Hematopoietic multipotent progenitor cell treated with erythropoietin and hydrocortisone succinate and interleukin-3 and kit ligand, for 4 days (in vitro differentiated cells): ENCODE measurements at regions not wholly inside any gene's neighbourhood (a gene's known extent, or its start where the extent isn't known, plus 50 kb on each side); places are given as distances from the start of the nearest gene placed in this dataset.

ENCODE experiments used
- DNase-seq: peaks from one replicate; pipeline ENCODE4 v3.0.0-alpha.2; 2015

DNA sequence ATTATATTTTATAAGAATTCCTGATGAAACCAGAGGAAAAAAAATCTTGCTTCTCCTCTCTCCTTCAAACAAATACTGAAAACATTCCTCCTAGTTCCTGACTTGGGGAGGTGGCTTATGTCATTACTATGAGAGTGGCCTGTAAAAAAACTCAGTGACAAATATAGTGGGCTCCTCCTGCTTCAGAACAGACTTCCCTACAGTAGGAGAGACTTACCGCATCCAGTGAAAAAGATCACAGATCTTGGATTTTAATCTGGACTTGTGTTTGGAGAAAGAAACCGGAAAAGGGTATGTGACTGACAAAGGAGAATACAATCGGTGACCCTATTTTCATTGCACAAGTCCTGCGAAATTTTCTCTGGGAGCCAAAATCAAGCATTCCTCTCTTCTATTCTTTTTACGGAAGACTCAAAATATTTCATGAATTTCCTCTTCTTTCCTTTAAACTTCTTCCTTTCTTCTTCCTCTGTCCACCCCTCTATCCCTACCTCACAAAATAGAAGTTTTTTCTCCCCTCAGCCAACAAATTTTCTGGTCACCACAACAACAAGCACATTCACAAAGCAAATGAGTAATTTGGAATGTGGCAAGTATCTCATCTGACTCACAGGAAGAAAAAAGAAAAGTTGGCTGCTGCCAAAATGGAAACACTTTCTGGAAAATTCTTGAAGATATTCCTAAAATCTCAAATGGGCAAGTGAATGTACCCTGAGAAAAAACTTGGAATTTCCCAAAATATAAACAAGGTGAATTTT lies 185.1 kb upstream of the CDKN3 start:
- DNase-seq: no peak

DNA sequence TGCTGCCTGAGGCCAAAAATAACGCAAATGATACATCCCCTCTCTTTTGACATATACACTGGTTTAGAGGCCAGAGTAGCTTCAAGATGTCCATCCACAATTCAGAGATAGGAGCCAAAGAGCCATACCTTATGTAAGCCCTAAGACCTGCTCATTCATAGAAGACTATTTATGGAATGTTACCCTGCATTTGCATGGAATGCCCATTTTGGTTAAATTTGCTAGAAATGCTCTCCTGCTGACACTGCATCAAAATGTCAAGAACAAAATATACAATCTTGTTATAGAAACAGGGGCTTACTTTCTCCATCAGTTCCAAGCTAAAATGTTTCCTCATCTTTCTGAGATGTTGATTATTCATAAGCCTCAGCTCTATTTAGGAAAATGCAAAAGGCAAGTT lies 183.3 kb upstream of the CDKN3 start:
- no peak for DNase-seq

DNA sequence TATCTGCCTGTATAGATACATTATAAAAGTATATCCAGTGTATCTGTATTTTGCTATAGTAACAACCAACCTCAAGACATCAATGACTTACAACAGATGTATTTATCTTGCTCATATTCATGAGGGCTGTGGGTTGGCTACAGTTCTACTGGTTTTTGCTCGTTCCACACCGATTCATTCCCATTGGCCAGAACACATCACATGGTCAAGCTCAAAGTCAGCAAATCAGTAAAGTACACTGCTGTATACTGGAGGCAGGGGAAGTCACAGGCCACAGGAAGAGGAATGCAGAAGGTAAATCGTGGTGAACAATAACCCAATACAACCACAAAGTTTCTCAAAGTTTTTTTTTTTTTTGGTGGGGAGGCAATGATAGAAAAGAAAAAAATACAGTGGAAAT lies 180.0 kb upstream of the CDKN3 start:
- no peak for DNase-seq

DNA sequence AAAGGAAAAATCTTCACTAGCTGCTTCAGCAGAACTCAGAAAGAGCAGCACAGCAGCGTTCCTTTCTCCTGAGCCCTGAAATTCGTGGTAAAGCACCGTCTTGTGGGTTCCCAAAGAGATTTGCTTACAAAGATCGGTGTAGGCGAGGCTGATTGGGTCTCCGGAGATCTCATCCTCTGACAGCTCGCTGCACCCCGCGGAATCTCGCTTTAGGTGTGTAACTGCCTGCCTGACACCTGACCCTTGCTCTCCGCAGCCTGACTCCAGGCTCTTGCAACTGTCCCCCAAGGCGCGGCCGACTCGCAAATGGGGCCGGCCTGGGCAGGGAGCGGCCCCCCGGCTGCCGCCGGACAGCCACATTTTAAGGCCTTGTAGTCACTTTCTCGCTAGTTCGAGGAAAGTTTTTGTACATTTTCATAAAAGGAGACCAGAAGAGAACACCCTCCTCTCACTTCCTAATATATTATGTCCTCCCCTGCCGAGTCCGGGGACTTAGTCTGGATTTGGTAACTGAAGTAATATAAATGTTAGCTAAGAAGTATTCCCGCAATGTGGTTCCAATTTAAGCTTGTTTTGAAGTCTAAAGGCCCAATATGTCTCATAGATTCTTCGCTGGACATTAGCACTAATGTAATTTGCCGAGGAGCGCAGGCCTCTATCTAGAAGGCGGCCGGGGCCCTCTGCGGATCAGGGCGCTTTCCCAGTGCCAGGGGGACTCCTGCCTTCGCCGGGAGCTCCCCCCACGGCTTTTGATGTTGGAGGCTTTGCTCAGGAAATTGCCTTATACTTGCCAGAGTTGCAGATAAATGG lies 177.3 kb upstream of the CDKN3 start:
- no peak for DNase-seq

DNA sequence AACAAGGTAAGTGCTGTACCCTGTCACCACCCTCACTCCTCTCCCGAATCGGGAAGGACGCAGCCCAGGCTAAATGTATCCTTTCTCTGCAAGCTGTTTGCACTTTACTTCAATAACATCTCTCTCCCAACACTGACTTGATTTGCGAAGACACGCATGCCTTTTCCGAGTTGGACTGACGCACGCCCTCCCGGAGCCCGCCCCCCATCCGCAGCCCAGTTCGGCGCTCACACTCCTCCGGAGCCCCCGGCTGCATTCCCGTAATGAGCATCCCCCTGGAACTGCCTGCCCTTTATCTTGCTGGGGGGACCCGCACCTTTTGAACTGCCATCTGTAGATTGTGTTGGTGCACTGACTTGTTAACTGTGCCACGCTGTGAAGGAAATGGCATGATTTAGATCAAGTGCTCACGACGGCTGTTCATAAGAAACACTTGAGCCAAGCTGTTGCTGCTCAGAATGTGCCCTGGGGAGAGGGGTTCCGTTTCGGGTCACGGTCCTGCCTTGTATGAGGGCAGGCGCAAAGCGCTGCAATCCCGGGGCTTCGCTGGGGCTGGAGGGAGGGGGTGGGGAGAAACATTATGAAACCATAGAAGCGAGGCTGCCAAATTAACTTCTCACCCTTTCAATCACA lies 176.6 kb upstream of the CDKN3 start:
- no peak for DNase-seq

DNA sequence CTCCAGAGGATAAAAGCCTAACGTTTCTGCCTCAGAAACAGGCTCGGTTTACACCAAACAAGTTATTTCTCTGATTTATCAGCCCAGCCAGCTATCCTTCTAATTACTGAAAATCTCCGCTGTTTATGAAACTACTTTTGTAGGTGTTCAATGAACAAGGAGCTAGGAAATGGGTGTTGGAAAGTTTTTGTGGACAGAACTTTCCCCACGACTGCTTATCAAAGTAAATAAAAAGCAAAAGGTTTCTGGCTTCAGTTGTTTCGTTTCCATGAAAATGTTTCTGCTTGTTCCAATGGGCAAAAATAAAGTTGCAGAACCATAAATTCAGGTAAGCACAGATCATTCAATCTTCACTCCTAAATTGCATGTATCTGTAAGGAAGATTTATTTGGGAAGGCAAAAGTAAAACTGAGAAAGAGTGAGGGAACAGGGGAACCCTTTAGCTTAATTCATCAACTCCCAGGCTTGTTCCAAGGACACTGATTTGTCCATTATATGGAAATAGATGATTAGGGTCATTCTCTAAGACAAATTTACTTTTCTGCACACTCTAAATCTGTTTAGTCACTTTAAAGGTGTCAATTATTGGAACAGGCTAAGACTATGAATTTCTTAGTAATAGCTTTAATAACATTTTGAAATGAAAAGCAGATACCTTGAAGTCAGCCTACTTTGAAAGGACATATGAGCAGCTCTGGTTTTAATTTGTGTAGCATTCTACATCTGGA lies 175.9 kb upstream of the CDKN3 start:
- no peak for DNase-seq

DNA sequence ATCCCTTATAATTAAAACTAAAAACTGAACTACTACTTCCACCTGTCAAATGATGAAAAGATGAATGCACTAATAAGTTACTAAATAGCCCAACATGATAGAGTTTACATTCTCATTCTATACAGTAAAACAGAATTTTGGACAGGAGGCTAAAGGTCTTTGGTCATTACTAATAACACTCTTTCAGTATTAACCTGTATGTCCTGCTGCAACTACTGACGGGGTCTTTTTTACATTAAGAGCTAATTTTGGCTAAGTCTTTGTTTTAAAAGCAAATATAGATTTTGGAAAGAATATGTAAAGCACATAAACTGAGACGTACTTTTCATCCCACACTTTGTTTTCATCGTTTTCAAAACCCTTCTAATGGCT lies 175.4 kb upstream of the CDKN3 start:
- no peak for DNase-seq

DNA sequence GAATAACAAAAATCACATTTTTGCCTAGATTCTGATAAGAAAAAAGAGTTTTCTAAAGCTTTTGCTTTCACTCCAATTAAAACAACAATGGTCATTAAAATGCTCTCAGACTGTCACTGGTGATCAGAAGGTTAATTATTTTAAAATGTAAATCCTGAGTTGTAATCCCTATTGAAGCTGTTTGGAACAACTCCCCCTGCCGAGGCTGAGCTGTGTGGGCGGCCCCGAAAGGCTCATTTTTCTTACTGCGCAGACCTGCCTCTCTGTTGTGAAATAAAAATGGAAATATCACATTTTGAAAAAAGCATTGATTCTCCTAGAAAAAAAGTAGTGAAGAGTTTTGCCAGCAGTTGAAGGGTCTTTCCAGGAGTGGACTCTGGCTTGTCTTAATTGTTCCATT lies 174.8 kb upstream of the CDKN3 start:
- no peak for DNase-seq

DNA sequence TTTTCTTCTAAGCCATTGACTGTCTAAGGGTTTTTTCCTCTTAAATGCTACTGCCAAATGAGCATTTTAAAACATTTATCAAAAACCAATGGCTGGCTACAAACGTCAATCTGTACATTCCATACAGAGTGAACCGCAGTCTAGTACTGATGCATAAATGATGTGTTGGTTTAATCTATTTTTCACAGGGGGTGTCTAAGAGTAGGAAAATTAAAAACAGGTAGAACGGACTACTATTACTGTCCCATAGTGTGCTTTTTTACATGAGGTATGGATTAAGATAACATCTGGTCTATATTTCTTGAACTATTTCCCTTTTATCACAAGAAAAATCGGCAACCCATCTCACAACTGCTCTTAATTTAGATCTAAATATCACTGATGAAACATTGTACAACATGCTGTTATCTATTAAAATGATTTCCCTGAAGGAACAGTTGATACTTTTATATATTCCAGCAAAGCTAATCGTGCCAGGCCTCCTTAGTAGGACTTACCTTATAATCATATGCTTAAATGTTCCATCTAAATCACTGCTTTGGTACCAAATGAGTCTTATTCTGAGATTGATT lies 172.9 kb upstream of the CDKN3 start:
- no peak for DNase-seq

DNA sequence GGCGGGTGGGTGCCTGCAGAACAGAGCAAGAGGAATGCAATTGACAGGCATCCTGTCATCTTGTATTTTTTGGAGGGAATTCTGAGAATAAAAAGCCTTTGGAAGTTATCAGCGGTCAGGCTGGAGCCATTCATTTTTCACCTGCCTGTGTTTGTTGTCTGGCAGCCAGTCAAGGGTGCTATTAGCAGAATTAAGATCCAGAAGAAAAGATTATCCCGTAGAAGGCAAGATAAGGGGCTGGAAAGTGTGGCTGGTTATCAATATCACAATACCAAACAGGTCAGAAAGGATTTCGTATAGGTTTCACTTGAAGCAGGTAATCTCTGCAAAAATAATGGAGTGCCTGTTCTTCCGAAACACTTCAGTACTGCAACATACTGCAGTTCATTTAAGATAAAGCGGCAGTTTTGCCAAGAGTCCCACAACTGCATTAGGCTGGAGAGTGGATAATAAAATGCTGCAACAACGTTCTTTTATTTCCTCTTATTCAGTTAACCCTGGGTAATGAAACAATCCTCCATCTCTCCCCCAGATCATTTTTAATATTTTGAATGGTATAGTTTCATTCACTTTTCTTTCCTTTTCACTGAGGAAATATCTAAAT lies 171.2 kb upstream of the CDKN3 start:
- no peak for DNase-seq

DNA sequence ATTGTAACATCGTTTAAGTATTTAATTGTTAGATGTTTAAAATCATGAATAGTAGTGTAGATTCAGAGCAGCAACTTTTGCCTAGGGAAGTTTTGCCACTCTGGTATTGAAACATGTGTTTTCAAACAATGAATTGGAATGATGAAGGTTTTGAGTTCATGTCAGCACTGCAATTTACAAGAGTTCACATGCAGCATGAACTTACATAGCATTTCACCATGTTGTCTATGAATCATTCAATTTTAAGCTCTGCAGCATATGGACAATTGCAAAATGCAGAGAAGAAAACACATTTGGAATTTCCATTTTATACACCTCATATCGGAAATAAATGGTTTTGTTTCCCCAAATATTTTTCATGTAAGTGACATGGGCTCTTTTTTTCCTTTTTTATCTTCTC lies 170.7 kb upstream of the CDKN3 start:
- DNase-seq: no peak

DNA sequence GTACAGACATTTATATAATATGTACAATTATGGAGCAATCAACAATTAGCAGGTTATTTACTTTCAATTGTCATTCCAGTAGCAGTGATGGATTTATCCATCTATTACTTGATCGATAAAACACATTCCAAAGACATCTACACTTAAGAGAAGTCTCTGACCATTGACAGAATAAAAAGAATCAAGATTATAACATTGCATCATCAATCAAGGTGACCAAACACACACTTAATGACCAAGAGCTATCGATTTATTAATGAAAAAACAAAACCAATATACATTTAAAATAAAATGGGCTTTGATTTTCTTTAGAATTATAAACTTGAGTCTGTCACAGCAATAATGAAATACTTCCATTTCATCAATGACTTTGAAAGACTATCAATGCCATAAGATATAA lies 170.2 kb upstream of the CDKN3 start:
- no peak for DNase-seq

DNA sequence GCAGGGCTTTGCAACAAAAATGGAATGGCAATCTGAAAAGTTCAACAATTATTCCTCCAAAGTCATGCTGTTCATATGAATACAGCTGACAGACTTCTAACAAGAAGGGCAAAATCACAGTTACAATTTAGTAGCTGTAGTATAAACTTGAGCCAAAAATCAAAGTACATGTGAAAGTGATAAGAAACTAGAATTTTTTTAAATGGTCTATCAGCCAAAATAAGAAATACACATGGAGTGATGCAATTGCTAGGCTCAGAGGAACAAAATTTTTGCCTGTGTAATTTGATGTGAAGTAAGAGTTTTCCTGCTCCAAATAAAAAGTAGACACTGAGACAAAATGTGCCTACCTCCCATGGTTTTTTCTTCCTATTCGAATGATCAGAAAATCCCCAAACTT lies 167.7 kb upstream of the CDKN3 start:
- DNase-seq: no peak

DNA sequence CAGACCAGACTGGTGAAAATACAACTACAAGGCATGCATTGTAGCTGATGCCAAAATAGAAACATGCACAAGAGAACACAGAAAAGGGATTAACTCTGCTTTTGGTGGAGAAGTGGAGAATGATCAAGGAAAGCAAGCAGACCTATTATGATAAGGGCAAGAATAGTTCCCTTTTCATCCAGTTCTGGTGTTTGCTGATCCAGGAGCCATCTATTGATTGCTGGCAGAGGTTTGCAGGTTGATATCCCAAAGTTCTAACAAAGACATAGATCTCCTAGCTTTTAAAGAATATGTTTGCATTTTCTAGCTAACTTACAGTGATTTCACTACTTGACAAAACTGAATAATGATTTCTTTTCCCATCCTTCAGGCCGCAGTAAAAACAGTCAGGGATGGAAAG lies 166.2 kb upstream of the CDKN3 start:
- no peak for DNase-seq

DNA sequence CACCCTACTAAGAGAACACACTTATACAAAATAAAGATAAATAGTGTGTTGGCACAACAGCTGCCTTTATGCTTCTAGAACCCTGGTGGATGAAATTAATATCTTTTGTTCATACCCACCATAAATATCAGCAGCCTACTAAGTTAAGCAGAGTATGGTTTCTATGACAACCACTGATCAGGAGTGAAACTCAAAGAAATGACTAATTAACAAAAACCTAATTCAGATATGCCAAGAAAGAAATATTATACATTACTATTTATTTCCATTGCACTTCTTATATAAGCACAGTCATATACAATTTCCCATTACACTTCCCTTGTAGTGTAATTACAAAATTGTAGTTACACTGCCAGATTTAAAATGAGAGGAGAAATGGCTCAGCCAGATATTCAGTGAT lies 164.1 kb upstream of the CDKN3 start:
- DNase-seq: no peak

DNA sequence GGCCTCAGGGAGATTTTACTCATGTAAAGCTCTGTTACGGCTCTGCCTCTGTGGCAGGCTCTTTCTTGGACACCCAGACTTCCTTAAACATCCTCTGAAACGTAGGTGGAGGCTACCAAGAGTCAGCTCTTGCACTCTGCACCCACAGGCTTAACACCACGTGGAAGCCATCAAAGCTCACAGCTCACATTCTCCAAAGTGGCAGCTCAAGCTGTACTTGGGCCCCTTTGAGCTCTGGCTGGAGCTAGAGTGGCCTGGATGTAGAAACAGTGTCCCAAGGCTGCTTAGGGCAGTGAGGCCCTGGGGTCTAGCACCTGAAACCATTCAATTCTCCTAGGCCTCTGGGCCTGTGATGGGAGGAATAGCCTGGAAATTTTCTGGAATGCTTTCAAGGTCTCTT lies 155.3 kb upstream of the CDKN3 start:
- DNase-seq: no peak

DNA sequence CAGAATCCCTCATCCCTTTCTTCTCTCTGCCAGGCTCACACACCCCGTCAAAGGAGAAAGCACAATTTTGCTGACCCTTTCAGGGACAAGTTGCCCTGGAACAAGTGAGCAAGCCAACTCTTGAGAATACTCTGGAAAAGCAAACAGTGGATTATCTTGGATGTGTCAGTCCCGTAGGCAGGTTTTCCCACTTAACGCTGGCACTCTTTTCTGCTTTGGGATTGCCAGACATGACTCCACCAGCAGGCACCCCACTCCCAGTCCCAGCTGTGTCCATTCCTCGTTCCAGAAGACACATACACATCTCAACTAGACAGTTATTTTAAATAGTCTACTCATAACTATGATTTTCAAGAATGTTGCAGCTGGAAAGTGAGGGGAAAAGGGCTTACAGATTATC lies 145.5 kb upstream of the CDKN3 start:
- no peak for DNase-seq

DNA sequence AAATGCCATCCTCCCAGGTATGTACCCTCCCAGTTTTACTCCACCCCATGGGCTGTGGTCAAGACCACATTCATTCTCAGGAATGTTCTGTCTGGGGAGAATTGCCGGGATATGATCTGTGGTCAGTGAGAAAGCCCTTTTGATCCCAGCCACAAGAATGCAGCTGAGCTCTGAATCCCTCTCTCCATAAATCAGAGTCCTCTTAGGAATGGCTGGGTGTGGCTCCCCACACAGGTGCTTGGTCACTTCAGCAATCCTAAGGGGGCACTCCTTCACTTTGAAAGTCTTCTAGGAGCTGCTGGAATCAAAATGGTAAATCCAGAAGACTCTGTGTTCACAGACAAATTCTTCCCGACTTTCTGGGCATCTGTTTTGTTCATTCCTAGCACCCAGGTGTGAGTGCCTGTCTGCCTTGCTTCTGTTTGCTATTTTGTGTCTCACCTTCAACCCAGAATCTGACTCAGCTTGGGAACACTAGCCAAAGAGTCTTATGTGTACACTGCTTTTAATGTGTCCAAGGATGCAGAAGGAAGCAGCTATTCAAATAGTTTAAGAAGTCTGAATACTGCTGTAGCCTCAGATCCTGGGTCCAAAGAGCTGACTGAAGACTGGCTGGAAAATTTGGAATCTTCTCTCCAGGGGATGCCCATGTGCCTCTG lies 144.6 kb upstream of the CDKN3 start:
- no peak for DNase-seq

DNA sequence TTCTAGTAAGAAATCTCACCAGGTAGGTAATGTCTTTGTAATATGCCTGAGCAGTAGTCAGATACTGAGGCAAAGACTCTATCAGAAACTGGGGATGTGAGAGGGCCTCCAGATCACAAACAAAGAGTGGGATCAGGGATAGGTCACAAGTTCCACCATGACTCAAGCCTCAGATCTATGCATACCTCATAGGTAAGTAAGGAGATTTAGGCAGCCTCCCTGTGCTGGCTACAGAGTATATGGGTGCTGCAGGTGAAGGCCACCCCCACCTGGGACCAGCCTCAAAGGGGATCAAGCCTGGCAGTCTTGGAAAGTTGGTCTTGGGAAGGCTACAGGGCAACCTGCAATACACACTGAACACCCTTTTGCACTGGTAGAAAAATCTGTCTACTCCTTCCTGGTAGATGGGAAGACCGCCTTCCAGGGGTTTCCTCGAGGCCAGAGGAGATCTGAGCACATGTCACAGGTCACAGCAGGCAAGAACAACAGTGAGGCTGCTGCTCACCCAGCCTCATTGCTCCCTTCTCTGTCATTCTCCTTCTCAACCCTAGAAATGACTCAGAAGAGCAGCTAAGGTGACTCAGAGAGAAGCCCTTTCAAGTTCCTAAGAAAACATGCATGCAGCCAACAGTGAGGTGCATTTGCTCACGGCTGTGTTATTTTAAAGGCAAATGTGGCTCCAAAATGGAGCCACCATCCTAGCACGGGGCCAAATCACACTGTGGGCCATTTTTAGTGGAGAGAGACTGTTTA lies 143.4 kb upstream of the CDKN3 start:
- DNase-seq: no peak

DNA sequence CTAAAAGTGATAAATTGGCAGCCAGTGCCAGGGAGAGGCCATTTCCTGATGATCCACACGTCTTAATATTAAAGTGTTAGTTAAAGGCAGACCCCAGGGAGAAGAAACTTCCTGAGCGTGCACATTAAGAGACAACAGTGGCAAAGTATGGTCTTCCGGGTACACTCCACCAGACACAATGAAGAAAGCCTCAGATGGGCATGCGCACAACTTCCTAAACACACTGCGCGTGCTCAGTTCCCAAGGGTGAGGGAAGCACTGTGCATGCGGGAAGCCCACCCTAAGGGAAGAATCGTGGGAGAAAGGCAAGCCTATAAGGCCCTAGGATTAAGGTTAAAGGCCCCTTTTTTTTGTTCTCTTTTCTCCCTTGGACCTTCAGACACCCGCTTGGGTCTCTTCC lies 140.7 kb upstream of the CDKN3 start:
- no peak for DNase-seq

DNA sequence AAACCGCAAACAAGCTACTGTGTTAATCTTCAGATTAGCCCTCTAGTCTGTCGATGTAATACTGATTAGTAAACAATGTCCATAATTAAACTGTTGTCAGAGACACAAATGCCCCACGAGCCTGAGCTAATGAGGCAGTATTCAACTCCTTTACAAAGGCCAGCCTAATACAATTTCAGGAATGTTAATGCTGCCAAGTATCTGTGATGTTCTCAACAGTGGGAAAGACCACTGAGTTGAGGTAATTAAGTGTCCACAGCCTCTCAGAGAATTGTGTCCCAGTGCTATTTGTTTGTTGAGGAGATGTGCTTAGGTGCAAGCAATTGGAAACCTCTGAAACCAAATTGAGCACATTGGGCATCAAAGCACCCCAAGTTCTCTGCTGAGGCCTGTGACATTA lies 139.4 kb upstream of the CDKN3 start:
- DNase-seq: no peak
